NCI-H187 treated with DMSO at 0.1 percent for 48 hours (cell line): ENCODE measurements at regions not wholly inside any gene's neighbourhood (a gene's known extent, or its start where the extent isn't known, plus 50 kb on each side); places are given as distances from the start of the nearest gene placed in this dataset.
"Not testable (repeated sequence)": the region's sequence is repeated elsewhere in the genome, so short reads cannot be mapped to it uniquely, and the experiment has no call there.

Source experiments
- DNase-seq: peaks from one replicate; lab custom pipeline; 2025; lab: John Stamatoyannopoulos, UW

DNA sequence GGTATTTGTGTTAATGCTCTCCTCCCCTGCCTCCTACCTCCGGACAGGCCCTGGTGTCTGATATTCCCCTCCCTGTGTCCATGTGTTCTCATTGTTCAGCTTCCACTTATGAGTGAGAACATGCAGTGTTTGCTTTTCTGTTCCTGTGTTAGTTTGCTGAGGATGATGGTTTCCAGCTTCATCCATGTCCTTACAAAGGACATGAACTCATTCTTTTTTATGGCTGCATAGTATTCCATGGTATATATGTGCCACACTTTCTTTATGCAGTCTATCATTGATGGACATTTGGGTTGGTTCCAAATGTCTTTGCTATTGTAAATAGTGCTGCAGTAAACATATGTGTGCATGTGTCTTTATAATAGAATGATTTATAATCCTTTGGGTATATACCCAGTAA lies 105.2 kb upstream of the SNX2 start:
- not testable (repeated sequence) for DNase-seq

DNA sequence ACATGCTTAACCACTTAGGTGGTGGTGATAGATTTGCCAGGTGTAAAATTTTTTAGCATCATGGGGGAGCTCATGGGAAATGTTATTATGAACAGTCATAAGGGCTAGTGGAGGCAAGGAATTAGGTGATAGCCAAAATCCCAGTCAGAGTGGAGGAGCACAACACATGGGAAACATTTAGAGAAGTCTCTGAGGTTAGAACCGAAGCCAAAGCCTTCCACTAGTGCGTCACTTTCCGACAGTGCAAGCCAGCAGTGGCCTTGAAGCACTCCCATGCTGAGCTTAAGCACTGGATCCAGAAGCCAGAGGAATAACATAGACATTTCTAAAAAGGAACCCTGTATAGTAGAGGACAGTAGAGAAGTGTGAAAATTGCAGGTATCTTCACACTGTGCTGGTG lies 101.5 kb upstream of the SNX2 start:
- no peak for DNase-seq

DNA sequence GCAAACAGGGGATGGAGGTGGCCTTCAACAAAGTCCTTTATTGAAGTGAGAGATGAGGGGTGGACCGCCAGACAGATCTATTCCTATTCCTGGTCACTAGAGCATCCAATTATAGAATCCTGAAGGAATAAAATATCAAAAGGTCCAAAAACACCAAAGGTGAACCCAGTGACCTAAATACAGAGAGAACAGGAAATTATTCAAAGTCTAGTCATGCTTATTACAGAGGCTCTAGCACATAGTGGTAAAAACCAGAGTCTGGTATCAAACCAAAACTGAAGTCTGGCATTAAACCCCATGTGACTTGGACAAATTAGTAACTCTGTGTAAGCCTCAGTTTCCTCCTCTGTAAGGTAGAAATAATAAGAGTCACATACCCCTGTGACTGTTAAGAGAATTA lies 100.5 kb upstream of the SNX2 start:
- DNase-seq = no peak

DNA sequence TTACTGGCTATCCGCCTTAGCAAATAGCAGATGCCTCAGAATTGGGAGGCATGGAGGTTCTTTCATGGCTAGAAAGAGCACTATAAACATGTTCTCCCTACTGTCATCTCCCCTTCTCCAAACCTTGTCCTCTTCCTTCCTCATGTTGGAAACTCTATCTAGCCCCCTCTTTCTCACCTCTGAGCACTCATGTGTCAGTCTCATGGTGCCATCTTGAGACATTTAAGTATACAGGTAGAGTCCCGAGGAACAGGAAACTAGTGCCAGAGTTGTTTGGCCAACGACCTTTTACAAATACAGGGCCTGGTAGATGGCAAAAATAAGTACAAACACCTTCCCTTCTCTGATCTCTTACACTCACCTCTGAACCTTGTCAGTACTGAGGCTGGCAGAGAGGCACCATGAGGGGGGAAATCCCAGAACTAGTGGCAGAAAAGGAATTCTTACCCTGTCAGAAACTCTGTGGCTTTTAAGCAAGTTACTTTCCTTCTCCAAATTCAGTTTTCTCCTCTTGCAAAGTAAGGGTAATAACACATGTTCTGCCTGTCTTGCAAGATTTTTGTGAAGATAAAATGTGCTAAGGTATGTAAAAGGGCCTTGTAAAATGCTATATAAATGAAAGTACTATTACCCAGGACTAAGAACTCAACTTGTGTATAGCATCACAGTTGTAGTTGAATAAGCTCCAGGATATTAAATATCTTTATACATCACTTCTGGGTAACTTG lies 94.1 kb upstream of the SNX2 start:
- no peak for DNase-seq

DNA sequence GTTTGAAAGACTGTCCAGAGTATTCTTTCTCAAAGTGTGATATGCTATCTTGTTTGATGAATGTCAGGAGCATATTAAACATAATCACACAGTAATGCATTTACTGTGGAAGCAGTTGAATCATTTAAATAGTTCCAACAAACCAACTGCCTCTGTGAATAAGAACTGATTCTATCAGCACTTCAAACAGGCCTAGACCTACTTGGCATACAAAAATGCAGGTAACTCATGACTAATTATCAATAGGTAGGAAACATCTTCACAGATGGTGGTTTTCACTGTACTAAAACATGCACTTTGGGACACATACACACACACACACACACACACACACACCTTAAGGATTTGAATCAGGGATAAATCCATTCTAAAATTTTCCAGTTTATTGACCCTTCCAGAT lies 91.2 kb upstream of the SNX2 start:
- DNase-seq = no peak

DNA sequence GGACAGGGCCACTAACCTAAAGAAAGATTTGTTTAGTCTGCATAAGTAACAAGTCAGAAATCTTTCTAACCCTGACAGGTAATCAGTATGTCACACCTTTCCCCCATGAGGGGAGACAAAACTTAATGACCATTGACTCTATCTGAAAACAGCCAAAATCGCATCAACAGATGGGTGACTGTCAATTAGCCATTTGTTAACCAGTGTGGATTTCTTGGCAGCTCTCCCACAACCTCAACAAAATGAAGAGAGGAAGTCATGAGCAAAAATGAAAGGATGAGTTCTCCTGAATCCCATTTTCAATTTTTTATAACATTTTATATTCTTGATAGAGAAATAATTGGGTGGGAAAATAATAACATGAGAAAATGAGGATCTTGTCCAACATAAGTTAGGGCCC lies 84.6 kb upstream of the SNX2 start:
- no peak for DNase-seq

DNA sequence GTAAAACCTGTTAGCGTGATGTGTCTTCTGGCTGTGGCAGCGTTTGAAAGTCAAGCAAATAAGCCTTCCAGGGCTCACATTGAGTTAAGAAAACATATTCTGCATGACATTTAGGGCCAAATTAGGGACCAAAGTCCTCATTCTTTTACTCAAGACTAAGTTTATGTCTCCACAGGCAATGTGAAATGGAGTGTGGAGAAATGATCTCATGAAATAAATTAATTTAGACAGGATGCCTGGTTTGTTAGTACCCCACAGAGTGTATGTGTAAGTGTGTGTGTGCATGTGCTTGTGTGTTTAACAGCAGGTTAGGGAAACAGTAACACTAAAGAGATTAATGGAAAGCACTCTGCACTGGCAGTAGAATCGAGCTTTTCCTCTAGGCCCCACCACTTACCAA lies 82.9 kb upstream of the SNX2 start:
- DNase-seq = no peak

DNA sequence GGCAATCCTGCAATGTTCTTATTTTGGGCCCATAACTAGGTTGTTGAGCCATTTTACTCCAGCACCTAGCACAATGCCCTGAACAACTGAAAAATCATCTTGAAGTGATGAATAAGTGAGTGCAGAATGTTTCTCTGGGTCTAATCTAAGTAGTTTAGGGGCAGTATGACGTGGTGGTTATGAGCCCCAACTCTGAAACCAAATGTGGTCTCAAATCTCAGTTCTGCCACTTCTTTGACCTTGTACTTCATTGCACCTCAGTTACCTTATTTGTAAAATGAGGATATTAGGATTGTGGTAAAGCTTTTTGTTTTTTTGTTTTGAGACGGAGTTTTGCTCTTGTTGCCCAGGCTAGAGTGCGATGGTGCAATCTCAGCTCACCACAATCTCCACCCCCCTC lies 80.9 kb upstream of the SNX2 start:
- no peak for DNase-seq

DNA sequence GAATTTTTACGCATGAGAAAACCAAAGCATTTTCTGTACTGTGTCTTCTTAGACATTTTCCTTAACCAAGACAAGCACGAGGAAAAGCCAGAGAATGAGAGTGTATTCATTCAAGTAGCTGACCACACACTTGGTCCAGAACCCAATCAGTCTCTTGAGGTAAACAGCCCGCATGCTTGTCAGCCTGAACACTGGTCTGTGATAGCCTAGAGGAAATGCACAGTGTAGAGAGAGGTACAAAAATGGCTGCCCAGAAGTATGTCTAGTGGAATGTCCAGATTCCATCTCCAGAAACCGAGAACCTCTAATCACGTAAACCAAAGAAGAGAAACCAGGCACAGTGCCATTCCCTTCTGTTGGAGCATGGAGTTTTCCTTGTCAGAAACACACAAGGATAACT lies 80.0 kb upstream of the SNX2 start:
- no peak for DNase-seq

DNA sequence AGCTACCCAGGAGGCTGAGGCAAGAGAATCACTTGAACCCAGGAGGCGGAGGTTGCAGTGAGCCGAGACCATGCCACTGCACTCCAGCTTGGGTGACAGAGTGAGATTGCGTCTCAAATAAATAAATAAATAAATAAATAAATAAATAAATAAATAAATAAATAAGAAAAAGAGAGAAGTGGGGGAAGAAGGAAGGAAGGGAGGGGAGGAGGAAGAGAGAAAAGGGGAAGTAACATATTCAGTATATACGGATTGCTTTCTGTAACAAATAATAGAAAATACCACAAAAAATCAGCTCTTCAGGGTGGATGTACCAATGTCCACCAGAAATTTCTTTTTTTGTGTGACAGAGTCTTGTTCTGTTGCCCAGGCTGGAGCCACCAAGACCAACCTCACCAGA lies 78.1 kb upstream of the SNX2 start:
- not testable (repeated sequence) for DNase-seq

DNA sequence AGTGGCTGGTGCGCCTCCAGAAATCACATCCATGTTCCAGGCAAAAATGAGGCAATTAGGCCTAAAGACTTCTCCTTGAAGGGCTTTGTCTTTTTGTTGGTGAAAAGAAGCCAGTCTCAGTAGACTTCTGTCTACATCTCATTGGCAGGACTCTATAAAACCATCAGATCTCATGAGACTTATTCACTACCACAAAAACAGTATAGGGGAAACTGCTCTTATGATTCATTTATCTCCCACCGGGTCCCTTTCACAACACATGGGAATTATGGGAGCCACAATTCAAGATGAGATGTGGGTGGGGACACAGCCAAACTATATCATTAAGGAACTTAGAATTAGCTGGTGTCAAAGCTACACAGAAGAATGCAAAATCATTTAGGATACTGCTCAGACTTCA lies 77.7 kb upstream of the SNX2 start:
- no peak for DNase-seq

DNA sequence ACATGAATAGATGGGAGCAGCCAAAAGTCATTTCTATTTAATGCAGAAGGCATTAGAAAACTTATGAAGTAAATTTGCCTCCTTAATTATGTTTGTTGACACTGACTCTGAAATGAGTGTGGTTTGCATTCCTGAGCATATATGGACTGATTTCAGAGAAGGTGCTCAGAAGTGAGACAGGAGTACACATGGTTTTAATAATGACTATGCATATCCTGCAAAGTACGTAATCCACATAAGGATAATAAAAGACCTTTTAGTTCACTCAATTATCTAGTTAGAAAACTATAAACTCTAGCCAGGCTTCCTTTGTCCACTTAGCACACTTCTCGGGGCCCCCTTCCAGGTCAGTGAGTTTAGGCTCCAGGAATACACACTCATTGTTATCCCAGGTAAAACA lies 75.7 kb upstream of the SNX2 start:
- no peak for DNase-seq

DNA sequence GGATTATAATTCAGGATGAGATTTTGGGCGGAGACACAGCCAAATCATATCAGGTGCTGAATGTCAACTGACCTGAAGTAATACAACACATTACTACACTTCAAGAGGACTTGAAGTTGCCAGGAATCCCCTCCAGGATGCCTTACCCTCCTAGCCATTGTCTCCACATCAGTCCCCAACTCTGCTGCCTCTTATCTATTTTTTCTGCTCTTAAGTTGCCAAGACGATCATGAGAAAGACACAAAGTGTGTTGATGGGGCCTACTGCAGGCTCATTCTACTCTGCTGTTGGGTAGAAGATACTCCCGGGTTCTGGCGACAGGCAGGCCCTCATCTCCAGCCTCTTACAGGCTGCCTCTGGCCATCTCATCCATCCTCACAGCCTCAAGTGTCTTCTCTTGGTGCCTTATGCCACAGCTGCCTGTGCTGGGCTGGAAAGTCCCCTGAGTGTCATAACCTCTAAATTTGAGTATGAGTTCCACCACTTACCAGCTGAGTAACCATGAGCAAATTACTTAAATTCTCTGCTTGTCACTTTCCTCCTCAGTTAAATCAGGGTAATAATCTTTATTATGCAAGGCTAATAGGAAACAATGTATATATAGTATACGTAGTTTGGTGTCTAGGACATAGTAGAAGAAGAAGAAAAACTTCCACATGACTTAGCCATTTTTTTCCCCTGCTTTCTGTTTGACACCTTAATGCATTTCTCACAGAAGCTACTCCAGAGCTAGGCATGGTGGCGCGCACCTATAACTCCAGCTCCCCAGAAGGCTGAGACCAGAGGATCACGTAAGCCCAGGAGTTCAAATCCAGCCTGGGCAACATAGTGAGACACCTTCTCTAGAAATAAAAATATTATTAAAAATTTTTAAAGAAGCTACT lies 73.0 kb upstream of the SNX2 start:
- no peak for DNase-seq

DNA sequence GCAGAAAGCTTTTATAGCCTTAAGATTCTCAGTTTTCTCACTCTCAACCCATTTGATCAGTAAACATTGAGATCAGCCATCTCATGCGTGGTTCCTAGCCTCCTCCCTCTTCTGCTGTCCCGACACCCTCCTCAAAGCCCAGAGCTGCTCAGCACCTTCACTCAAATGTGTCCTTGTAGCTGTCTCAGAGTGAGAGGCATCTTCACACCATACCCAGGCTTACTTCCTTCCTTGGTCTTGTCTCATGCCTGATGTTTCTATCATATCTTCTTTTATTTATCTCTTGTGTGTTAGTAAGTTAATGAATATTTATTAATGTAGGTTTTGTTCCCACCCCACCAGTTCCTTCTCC lies 72.4 kb upstream of the SNX2 start:
- no peak for DNase-seq

DNA sequence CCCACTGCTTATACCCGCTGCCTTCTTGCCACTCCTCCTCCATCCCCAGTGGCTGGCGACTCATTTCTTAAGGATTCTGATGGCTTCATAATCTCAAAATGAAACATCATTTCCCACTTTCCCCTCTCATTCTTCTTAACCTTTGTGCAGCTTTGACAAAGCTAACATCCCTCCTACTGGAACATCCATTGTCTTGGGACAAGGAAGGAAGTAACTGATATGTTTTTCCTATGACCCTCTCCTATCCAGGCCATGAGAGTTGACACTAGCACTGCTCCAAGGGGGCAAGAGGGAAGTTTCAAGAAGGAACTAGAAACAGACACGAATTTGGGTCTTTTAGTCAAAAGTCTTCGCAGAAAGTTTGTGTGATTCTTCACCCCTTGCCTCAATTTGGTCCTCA lies 71.7 kb upstream of the SNX2 start:
- DNase-seq = no peak

DNA sequence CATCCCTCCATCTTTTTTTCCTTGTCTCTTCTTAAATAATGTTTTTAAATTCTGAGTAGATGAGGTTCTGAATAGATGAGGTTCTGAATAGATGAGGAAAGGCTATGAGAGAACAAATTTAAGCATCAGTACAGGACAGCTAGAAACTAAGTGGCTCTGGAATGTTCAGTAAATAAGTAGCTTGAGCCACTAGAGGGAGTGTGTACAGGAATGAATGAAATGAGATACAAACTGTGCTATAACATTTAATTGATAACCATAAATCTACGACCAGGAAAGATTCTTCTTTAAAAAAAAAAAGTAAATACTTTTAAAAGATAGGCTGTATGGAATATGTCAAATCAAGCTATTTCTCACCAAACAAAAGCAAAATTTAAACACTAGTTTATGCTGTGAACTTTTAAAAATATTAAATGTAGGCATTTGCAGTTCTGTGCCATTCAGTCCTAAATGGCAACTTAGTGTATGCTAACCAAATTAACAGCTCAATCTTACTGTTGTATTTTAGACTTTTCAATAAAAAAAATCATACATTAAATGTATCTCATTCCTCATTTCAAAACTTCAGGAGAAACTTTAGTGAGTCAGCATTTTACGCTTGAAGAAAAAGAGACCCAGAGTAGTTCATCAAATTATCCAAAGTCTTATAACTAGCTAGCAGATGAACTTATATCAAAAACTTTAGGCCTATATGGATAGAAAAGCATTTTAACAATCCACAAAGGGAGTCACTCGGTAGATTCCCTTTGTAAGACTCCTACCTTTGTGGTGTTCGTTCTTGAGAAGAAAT lies 70.4 kb upstream of the SNX2 start:
- DNase-seq = no peak

DNA sequence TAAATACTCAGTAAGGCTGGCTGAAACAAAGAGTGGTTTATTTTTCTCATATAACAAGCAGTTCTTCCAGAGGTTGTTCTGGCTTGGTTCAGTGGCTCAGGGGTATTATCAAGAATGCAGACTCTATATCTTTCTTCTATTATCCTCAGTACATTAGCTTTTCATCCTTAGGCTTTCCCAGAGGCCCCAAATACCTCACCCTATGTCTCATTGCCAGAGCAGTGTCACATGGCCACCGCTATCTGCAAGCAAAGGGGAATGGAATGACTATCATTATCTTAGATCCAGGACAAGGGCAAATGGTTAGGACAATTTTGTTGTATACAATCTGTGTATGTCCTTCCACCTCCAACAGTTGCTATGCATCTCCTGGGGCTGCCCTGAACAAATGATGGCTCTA lies 69.0 kb upstream of the SNX2 start:
- no peak for DNase-seq

DNA sequence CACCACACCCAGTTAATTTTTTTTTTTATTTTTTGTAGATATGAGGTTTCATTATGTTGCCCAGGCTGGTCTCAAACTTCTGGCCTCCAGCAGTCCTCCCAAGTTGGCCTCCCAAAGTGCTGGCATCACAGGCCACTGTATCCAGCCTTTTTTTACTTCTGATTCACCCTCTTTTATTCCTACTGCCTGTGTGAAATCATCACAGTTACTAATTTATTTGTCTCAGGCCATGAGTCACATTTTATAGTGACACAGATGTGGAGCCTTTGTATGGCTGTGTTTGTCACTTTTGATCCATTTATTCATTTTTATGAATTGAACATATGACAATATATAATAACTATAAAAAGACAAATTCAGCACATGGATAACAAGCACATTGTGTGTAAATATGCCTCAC lies 67.1 kb upstream of the SNX2 start:
- no peak for DNase-seq

DNA sequence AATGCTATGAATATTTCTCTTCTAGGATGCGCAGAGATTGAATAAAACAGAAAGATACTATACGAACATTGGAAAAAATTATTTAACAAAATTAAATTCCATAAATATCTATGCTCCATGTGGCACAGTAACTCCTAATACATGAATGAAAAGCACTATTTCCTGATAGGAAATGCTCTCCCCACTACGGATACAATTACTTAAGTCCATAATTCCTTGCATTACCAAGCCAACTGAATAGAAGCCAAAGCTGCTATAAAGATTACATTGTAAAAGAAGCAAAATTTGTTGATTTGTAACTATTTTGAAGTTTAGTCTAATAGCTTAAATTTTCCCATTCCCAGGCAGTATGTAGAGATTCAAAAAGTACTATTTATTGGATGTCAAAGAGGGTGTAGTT lies 61.8 kb upstream of the SNX2 start:
- DNase-seq = no peak

DNA sequence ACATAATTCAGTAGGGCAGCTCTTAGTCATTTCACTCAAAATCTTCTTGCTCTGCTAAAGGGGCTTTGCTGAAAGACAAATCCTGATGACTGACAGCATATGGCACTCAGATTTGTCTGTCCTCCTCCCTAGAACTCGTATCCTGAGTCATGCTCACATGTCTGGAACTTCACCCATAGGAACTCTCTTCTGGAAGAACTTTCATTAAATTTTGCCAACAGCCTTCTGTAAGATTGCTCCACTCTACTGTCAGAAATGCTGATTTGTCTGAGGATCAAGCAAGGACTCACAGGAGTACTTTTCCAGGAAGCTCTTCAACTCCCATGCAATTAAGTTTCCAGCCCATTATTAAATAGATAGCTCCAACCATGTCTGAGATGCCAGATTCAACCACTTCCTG lies 59.8 kb upstream of the SNX2 start:
- no peak for DNase-seq

DNA sequence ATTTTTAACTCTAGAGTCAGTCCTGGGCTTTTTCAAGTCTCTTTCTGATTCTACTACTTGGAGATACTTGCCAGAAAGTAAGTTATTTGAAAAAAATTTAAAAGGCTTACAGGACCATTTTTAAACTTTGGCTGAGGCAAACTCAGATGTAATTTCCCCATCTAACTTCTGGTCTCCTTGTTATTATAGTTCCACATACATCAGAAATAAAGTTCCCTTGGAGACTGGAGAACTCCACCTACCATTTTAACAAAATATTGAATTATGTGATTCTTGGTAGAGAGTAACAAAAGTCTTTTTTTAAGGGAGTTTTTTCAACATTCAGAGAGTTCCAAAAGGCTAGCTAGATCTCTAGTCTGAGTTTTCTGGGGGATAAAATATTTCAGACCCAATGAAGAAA lies 56.3 kb upstream of the SNX2 start:
- no peak for DNase-seq

DNA sequence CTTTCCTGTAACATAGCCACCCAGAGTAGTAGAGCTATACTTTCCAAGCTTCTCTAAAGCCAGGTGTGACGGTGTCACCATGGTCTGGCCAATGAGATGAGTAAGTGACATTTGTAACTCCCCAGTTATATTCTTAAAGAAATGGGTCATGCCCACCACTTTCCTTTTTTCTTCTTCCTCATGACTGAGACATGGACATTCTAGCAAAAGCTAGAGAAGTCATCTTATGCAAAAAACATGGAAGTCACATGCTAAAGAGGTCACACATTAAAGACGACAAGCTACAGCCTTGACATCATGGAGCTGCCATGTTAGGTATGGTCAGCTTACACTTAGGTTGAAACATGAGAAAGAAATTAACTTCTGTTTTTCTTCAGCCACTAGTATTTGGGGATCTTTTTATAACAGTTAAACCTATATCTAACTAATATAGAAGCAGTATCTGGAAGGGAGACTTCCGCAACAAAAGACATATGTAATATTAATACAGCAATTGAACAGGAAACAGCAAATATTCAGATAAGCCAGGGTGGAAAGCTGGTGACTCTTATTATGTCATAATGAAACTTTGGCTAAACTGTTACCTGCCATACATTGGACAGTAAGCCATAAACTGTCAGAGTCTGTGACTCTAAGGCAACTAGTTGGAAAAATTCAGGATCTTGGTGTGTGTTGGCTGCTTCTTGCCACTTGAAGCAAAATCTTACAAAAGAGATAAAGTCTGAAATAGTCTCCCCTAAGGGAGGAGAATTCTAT lies 54.7 kb upstream of the SNX2 start:
- no peak for DNase-seq
